Skeletal muscle tissue (tissue), 3 donors: ENCODE measurements at regions not wholly inside any gene's neighbourhood (a gene's known extent, or its start where the extent isn't known, plus 50 kb on each side); places are given as distances from the start of the nearest gene placed in this dataset.

Experiments
- H3K27ac ChIP-seq: one replicate; pipeline ENCODE4 v1.7.0; 2013; ENCODE audit warnings: mild to moderate bottlenecking, low read depth, low read length, inconsistent platforms
- H3K27me3 ChIP-seq, 3 donors: one replicate each; pipeline ENCODE4 v1.7.0; 2013; ENCODE audit warnings: low read length in 3 of 3; ENCODE audit not compliant: control insufficient read depth in 3 of 3, insufficient read depth in 3 of 3
- H3K36me3 ChIP-seq, 3 donors: one replicate each; pipeline ENCODE4 v1.7.0; 2013; ENCODE audit warnings: low read length in 3 of 3; ENCODE audit not compliant: control insufficient read depth in 3 of 3, insufficient read depth in 3 of 3
- H3K4me1 ChIP-seq, 3 donors: one replicate each; pipeline ENCODE4 v1.7.0; 2013; ENCODE audit warnings: low read length in 3 of 3, mild to moderate bottlenecking in 3 of 3; ENCODE audit not compliant: control insufficient read depth in 3 of 3, insufficient read depth in 3 of 3
- H3K4me3 ChIP-seq, 3 donors: one replicate each; pipeline ENCODE4 v1.7.0; 2013; ENCODE audit warnings: low read length in 3 of 3
- H3K9ac ChIP-seq, 3 donors: one replicate each; pipeline ENCODE4 v1.7.0; 2013; ENCODE audit warnings: low read length in 3 of 3, mild to moderate bottlenecking in 3 of 3, moderate library complexity in 2 of 3, low read depth in 1 of 3
- H3K9me3 ChIP-seq, 3 donors: one replicate each; pipeline ENCODE4 v1.7.0; 2013; ENCODE audit warnings: low read length in 3 of 3; ENCODE audit not compliant: control insufficient read depth in 3 of 3
- donor health status: Osteomylitis.

- Histone ChIP-seq H3K36me3 (no peaks in the 10 kb centered on the region), H3K4me3 (no peak overlapping the region), H3K9me3 (no peaks in the 10 kb centered on the region), H3K27ac (no peak overlapping the region), H3K27me3 (no peaks in the 10 kb centered on the region), H3K9ac (no peak overlapping the region), H3K4me1 (no peaks in the 10 kb centered on the region)
Measured at GRCh38 chr12:29030006-29030405, 119.1 kb upstream of the FAR2 start.

GRCh38 chr12:29032446-29032845 is 116.6 kb upstream of the FAR2 start:
- no peaks in the 10 kb centered on the region for H3K27me3 ChIP-seq
- no peak overlapping the region for H3K9ac ChIP-seq
- H3K36me3 ChIP-seq, result no peaks in the 10 kb centered on the region
- no peak overlapping the region for H3K27ac ChIP-seq
- no peaks in the 10 kb centered on the region for H3K4me1 ChIP-seq
- H3K9me3 ChIP-seq, result no peaks in the 10 kb centered on the region
- H3K4me3 ChIP-seq, result no peak overlapping the region

GRCh38 chr12:29033519-29033918 is 115.6 kb upstream of the FAR2 start:
- no peak overlapping the region for H3K27ac ChIP-seq
- H3K4me3 ChIP-seq, result no peak overlapping the region
- H3K9me3 ChIP-seq, result no peaks in the 10 kb centered on the region
- H3K36me3 ChIP-seq, result no peaks in the 10 kb centered on the region
- no peaks in the 10 kb centered on the region for H3K4me1 ChIP-seq
- H3K9ac ChIP-seq, result no peak overlapping the region
- no peaks in the 10 kb centered on the region for H3K27me3 ChIP-seq

- Histone ChIP-seq H3K36me3 (no peaks in the 10 kb centered on the region), H3K4me1 (no peaks in the 10 kb centered on the region), H3K27ac (no peak overlapping the region), H3K27me3 (no peaks in the 10 kb centered on the region), H3K9ac (no peak overlapping the region), H3K9me3 (no peaks in the 10 kb centered on the region), H3K4me3 (no peak overlapping the region)
Measured at GRCh38 chr12:29035112-29035511, 114.0 kb upstream of the FAR2 start.

- H3K4me3 ChIP-seq, result no peak overlapping the region
- no peak overlapping the region for H3K9ac ChIP-seq
- no peaks in the 10 kb centered on the region for H3K9me3 ChIP-seq
- no peaks in the 10 kb centered on the region for H3K27me3 ChIP-seq
- H3K27ac ChIP-seq, result no peak overlapping the region
- no peaks in the 10 kb centered on the region for H3K36me3 ChIP-seq
- H3K4me1 ChIP-seq, result no peaks in the 10 kb centered on the region
Measured at GRCh38 chr12:29039013-29039412, 110.1 kb upstream of the FAR2 start.

- no peaks in the 10 kb centered on the region for H3K9me3 ChIP-seq
- no peak overlapping the region for H3K9ac ChIP-seq
- H3K4me1 ChIP-seq, result no peaks in the 10 kb centered on the region
- no peaks in the 10 kb centered on the region for H3K27me3 ChIP-seq
- no peak overlapping the region for H3K27ac ChIP-seq
- H3K4me3 ChIP-seq, result no peak overlapping the region
- H3K36me3 ChIP-seq, result no peaks in the 10 kb centered on the region
Measured at GRCh38 chr12:29041621-29042020, 107.5 kb upstream of the FAR2 start.

- Histone ChIP-seq H3K4me1 (no peaks in the 10 kb centered on the region), H3K36me3 (no peaks in the 10 kb centered on the region), H3K27me3 (no peaks in the 10 kb centered on the region), H3K9me3 (no peaks in the 10 kb centered on the region), H3K4me3 (no peak overlapping the region), H3K9ac (no peak overlapping the region), H3K27ac (no peak overlapping the region)
Measured at GRCh38 chr12:29043069-29043468, 106.0 kb upstream of the FAR2 start.

- H3K4me1 ChIP-seq, result no peaks in the 10 kb centered on the region
- no peak overlapping the region for H3K27ac ChIP-seq
- no peaks in the 10 kb centered on the region for H3K36me3 ChIP-seq
- no peak overlapping the region for H3K9ac ChIP-seq
- no peaks in the 10 kb centered on the region for H3K27me3 ChIP-seq
- no peak overlapping the region for H3K4me3 ChIP-seq
- H3K9me3 ChIP-seq, result no peaks in the 10 kb centered on the region
Measured at GRCh38 chr12:29044799-29045198, 104.3 kb upstream of the FAR2 start.

GRCh38 chr12:29048787-29049186 is 100.3 kb upstream of the FAR2 start:
- Histone ChIP-seq H3K27ac (no peak overlapping the region), H3K4me1 (no peaks in the 10 kb centered on the region), H3K9me3 (no peaks in the 10 kb centered on the region), H3K36me3 (no peaks in the 10 kb centered on the region), H3K4me3 (no peak overlapping the region), H3K27me3 (no peaks in the 10 kb centered on the region), H3K9ac (no peak overlapping the region)

- no peaks in the 10 kb centered on the region for H3K4me1 ChIP-seq
- no peak overlapping the region for H3K27ac ChIP-seq
- no peak overlapping the region for H3K9ac ChIP-seq
- H3K9me3 ChIP-seq, result no peaks in the 10 kb centered on the region
- no peaks in the 10 kb centered on the region for H3K36me3 ChIP-seq
- no peak overlapping the region for H3K4me3 ChIP-seq
- no peaks in the 10 kb centered on the region for H3K27me3 ChIP-seq
Measured at GRCh38 chr12:29050503-29050902, 98.6 kb upstream of the FAR2 start.

GRCh38 chr12:29051221-29051620 is 97.9 kb upstream of the FAR2 start:
- Histone ChIP-seq H3K9ac (no peak overlapping the region), H3K4me3 (no peak overlapping the region), H3K36me3 (no peaks in the 10 kb centered on the region), H3K4me1 (no peaks in the 10 kb centered on the region), H3K27ac (no peak overlapping the region), H3K27me3 (no peaks in the 10 kb centered on the region), H3K9me3 (no peaks in the 10 kb centered on the region)
